AG04449 (cell line): ENCODE measurements at regions not wholly inside any gene's neighbourhood (a gene's known extent, or its start where the extent isn't known, plus 50 kb on each side); places are given as distances from the start of the nearest gene placed in this dataset.
"Not testable (repeated sequence)": the region's sequence is repeated elsewhere in the genome, so short reads cannot be mapped to it uniquely, and the experiment has no call there.

ENCODE experiments used
- CTCF ChIA-PET: fragments of 350-600 bp; formaldehyde crosslinking; extraction: SDS; loops from one replicate; lab custom pipeline; 2021; ENCODE audit warnings: antibody characterized with exemption; lab: Yijun Ruan, JAX
- POLR2A ChIA-PET: fragments of 400-600, 350-600 bp; formaldehyde crosslinking; extraction: SDS; loops from one replicate; lab custom pipeline; 2020; ENCODE audit warnings: antibody characterized with exemption, inconsistent platforms; lab: Yijun Ruan, JAX
- DNase-seq: peaks from one replicate; pipeline ENCODE4 v3.0.0-alpha.2; 2010; ENCODE audit warnings: low read depth, low spot score
- H3K4me3 ChIP-seq: 2 replicates; pipeline ENCODE4 v1.5.1; 2011; ENCODE audit warnings: low read depth, mild to moderate bottlenecking, control low read depth, low read length
- CTCF ChIP-seq: IDR thresholded peaks from one replicate; pipeline ENCODE4 v1.5.1; 2011; ENCODE audit warnings: mild to moderate bottlenecking, moderate library complexity, low read length, control low read depth, inconsistent platforms; ENCODE audit not compliant: insufficient read depth; ENCODE audit errors: missing control alignments

GRCh38 chr6:140345935-140346334 is 971.5 kb upstream of the CITED2 start:
- no peak for DNase-seq
- ChIA-PET CTCF (interaction anchor here (1.0 to 1.7 kb wide), 4 partner anchors 9 to 225 kb away, joined by 3 to 4 read pairs (median 3); no protein-coding TSS in a partner anchor), POLR2A (no interaction called here)
- H3K4me3 ChIP-seq = no peak overlapping the region
- no peak for TF ChIP-seq CTCF

- DNase-seq = peak; percentile 33
- no peak for TF ChIP-seq CTCF
- ChIA-PET CTCF (interaction anchor here (1.7 kb wide), 1 partner anchor 24 kb away, joined by 4 read pairs; no protein-coding TSS in a partner anchor), POLR2A (interaction anchor here (0.7 kb wide), 1 partner anchor 227 kb away, joined by 4 read pairs; no protein-coding TSS in a partner anchor)
- no peak overlapping the region for H3K4me3 ChIP-seq
Measured at GRCh38 chr6:140344142-140344913, 969.9 kb upstream of the CITED2 start.

GRCh38 chr6:140343128-140343527 is 968.7 kb upstream of the CITED2 start:
- CTCF ChIA-PET = no interaction called here
- POLR2A ChIA-PET = no interaction called here
- no peak overlapping the region for H3K4me3 ChIP-seq
- DNase-seq = no peak
- no peak for TF ChIP-seq CTCF

GRCh38 chr6:140341272-140341671 is 966.8 kb upstream of the CITED2 start:
- no peak overlapping the region for H3K4me3 ChIP-seq
- no peak for DNase-seq
- no peak for TF ChIP-seq CTCF
- ChIA-PET POLR2A (no interaction called here), CTCF (no interaction called here)

GRCh38 chr6:140340795-140341194 is 966.3 kb upstream of the CITED2 start:
- ChIA-PET CTCF (no interaction called here), POLR2A (no interaction called here)
- H3K4me3 ChIP-seq = no peak overlapping the region
- DNase-seq = no peak
- no peak for TF ChIP-seq CTCF

GRCh38 chr6:140339084-140339483 is 964.6 kb upstream of the CITED2 start:
- CTCF ChIA-PET, H3K4me3 ChIP-seq, DNase-seq, POLR2A ChIA-PET: not testable (repeated sequence)

GRCh38 chr6:140321891-140322290 is 947.4 kb upstream of the CITED2 start:
- no peak for DNase-seq
- no peak overlapping the region for H3K4me3 ChIP-seq
- POLR2A ChIA-PET = no interaction called here
- TF ChIP-seq CTCF = no peak
- CTCF ChIA-PET = no interaction called here
